Loucy (cell line): ENCODE measurements at regions not wholly inside any gene's neighbourhood (a gene's known extent, or its start where the extent isn't known, plus 50 kb on each side); places are given as distances from the start of the nearest gene placed in this dataset.

Source experiments
- EZH2phosphoT487 ChIP-seq: fragments of 200-600 bp; IDR thresholded peaks from 2 replicates; pipeline ENCODE4 v1.6.1; 2018; ENCODE audit warnings: antibody characterized with exemption, mild to moderate bottlenecking, moderate library complexity, borderline replicate concordance
- TF ChIP-seq, protein P1 (sequence below): fragments of 200-600 bp; sonication (generic); conservative IDR thresholded peaks from 2 replicates; pipeline ENCODE4 v1.5.1; 2014; ENCODE audit warnings: mild to moderate bottlenecking, antibody characterized with exemption, low read length

DNA sequence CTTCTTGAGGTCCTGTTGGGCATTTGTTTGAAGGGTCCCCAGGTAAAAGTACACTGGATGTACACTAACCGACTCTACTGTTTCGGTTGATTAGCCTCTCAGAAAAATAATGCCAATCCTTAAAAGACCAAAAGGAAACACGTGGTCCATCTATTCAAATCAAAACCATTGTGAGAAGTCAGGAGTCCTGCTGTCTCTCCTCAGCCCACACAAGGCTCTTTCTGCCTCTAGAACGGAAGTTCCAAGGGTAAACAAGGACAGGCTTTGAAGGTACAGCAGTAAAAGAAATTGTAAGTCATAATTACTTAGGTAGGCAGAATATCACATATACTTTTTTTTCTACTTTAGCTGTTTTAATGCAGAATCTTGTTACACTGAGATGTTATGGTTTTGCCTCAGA lies 71.7 kb upstream of the TPK1 start:
- TF ChIP-seq, protein P1, sequence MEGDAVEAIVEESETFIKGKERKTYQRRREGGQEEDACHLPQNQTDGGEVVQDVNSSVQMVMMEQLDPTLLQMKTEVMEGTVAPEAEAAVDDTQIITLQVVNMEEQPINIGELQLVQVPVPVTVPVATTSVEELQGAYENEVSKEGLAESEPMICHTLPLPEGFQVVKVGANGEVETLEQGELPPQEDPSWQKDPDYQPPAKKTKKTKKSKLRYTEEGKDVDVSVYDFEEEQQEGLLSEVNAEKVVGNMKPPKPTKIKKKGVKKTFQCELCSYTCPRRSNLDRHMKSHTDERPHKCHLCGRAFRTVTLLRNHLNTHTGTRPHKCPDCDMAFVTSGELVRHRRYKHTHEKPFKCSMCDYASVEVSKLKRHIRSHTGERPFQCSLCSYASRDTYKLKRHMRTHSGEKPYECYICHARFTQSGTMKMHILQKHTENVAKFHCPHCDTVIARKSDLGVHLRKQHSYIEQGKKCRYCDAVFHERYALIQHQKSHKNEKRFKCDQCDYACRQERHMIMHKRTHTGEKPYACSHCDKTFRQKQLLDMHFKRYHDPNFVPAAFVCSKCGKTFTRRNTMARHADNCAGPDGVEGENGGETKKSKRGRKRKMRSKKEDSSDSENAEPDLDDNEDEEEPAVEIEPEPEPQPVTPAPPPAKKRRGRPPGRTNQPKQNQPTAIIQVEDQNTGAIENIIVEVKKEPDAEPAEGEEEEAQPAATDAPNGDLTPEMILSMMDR, result no peak
- TF ChIP-seq EZH2phosphoT487, result no peak
